WTC11 (cell line): ENCODE measurements at regions not wholly inside any gene's neighbourhood (a gene's known extent, or its start where the extent isn't known, plus 50 kb on each side); places are given as distances from the start of the nearest gene placed in this dataset.

Experiments used
- ATAC-seq: fragments of 200-7000 bp; cut with Tn5 transposase; 2 replicates; pipeline ENCODE4 v1.10.0; 2021; ENCODE audit warnings: mild to moderate bottlenecking, moderate library complexity
- CTCF ChIA-PET: fragments of 300-600 bp; sonication (Branson Sonifier 250); formaldehyde crosslinking; loops from one replicate; lab custom pipeline; 2021; ENCODE audit warnings: antibody characterized with exemption; lab: Charles Lee
- POLR2A ChIA-PET: fragments of 350-600 bp; sonication (Branson Sonifier 250); formaldehyde crosslinking; loops from one replicate; lab custom pipeline; 2021; ENCODE audit warnings: antibody characterized with exemption; lab: Charles Lee
- DNase-seq: peaks from one replicate; pipeline ENCODE4 v3.0.0; 2021; ENCODE audit warnings: low spot score
- H3K27ac Mint-ChIP-seq: 2 replicates; pipeline ENCODE4 v1.8.0; 2021; ENCODE audit warnings: mixed read lengths
- H3K27me3 Mint-ChIP-seq: 2 replicates; pipeline ENCODE4 v1.8.0; 2021; ENCODE audit warnings: low read depth, mild to moderate bottlenecking, moderate library complexity, mixed read lengths
- H3K36me3 Mint-ChIP-seq: 2 replicates; pipeline ENCODE4 v1.8.0; 2021; ENCODE audit warnings: mixed read lengths
- H3K4me1 Mint-ChIP-seq: 2 replicates; pipeline ENCODE4 v1.8.0; 2022; ENCODE audit warnings: mixed read lengths
- H3K4me3 Mint-ChIP-seq: 2 replicates; pipeline ENCODE4 v1.8.0; 2021; ENCODE audit warnings: mild to moderate bottlenecking, moderate library complexity, mixed read lengths
- H3K9me3 Mint-ChIP-seq: 2 replicates; pipeline ENCODE4 v1.8.0; 2021; ENCODE audit warnings: mixed read lengths
- EMX1 ChIP-seq: fragments of 250-450 bp; sonication (Bioruptor Pico); IDR thresholded peaks from 2 replicates; pipeline ENCODE4 v1.8.0; 2021; ENCODE audit warnings: mild to moderate bottlenecking
- FOXJ3 ChIP-seq: sonication (generic); formaldehyde crosslinking; IDR thresholded peaks from 2 replicates; pipeline ENCODE4 v1.9.0; 2021; ENCODE audit warnings: missing genetic modification reagents, mild to moderate bottlenecking, borderline replicate concordance
- FOXK1 ChIP-seq: sonication (generic); formaldehyde crosslinking; IDR thresholded peaks from 2 replicates; pipeline ENCODE4 v1.8.0; 2022; ENCODE audit warnings: mild to moderate bottlenecking, moderate library complexity, missing genetic modification reagents
- FOXP1 ChIP-seq: sonication (generic); formaldehyde crosslinking; IDR thresholded peaks from 2 replicates; pipeline ENCODE4 v1.8.0; 2022; ENCODE audit warnings: missing genetic modification reagents, mild to moderate bottlenecking, moderate library complexity, borderline replicate concordance
- GABPB1 ChIP-seq: sonication (generic); formaldehyde crosslinking; IDR thresholded peaks from 2 replicates; pipeline ENCODE4 v1.8.1; 2023; ENCODE audit warnings: mild to moderate bottlenecking, missing genetic modification reagents
- MAX ChIP-seq: sonication (generic); formaldehyde crosslinking; IDR thresholded peaks from 2 replicates; pipeline ENCODE4 v1.8.0; 2022; ENCODE audit warnings: mild to moderate bottlenecking, missing genetic modification reagents
- NFE2L1 ChIP-seq: sonication (generic); formaldehyde crosslinking; IDR thresholded peaks from 2 replicates; pipeline ENCODE4 v1.8.1; 2023; ENCODE audit warnings: missing genetic modification reagents
- NFYB ChIP-seq: sonication (generic); formaldehyde crosslinking; conservative IDR thresholded peaks from 2 replicates; pipeline ENCODE4 v1.8.0; 2022; ENCODE audit warnings: low read depth, missing genetic modification reagents
- RORB ChIP-seq: fragments of 250-450 bp; sonication (Bioruptor Pico); IDR thresholded peaks from 2 replicates; pipeline ENCODE4 v1.9.0; 2021; ENCODE audit warnings: mild to moderate bottlenecking
- SMAD3 ChIP-seq: sonication (generic); formaldehyde crosslinking; IDR thresholded peaks from 2 replicates; pipeline ENCODE4 v1.8.0; 2022; ENCODE audit warnings: missing genetic modification reagents, mild to moderate bottlenecking, borderline replicate concordance
- TEAD1 ChIP-seq: sonication (generic); formaldehyde crosslinking; IDR thresholded peaks from 2 replicates; pipeline ENCODE4 v1.8.0; 2022; ENCODE audit warnings: mild to moderate bottlenecking, missing genetic modification reagents
- USF1 ChIP-seq: sonication (generic); formaldehyde crosslinking; IDR thresholded peaks from 2 replicates; pipeline ENCODE4 v1.8.0; 2022; ENCODE audit warnings: mild to moderate bottlenecking, missing genetic modification reagents
- ZMAT4 ChIP-seq: fragments of 250-450 bp; sonication (Bioruptor Pico); IDR thresholded peaks from 2 replicates; pipeline ENCODE4 v1.9.0; 2021; ENCODE audit warnings: mild to moderate bottlenecking
- ZNF219 ChIP-seq: sonication (generic); formaldehyde crosslinking; IDR thresholded peaks from 2 replicates; pipeline ENCODE4 v1.8.0; 2023; ENCODE audit warnings: missing genetic modification reagents, mild to moderate bottlenecking, borderline replicate concordance
- ZNF232 ChIP-seq: sonication (generic); formaldehyde crosslinking; IDR thresholded peaks from 2 replicates; pipeline ENCODE4 v1.8.0; 2022; ENCODE audit warnings: mild to moderate bottlenecking, missing genetic modification reagents
- ZNF423 ChIP-seq: fragments of 250-450 bp; sonication (Bioruptor Pico); IDR thresholded peaks from 2 replicates; pipeline ENCODE4 v2.1.2; 2022; ENCODE audit warnings: mild to moderate bottlenecking, moderate library complexity
- ZNF671 ChIP-seq: fragments of 250-450 bp; sonication (Bioruptor Pico); IDR thresholded peaks from 2 replicates; pipeline ENCODE4 v1.8.0; 2021; ENCODE audit warnings: mild to moderate bottlenecking
- TF ChIP-seq, protein P1 (sequence below): fragments of 250-450 bp; sonication (Bioruptor Pico); conservative IDR thresholded peaks from 2 replicates; pipeline ENCODE4 v1.9.0; 2021; ENCODE audit warnings: mild to moderate bottlenecking
- TF ChIP-seq, protein P2 (sequence below): sonication (generic); formaldehyde crosslinking; conservative IDR thresholded peaks from 2 replicates; pipeline ENCODE4 v1.8.1; 2023; ENCODE audit warnings: mild to moderate bottlenecking, low read depth, missing genetic modification reagents, moderate library complexity
- TF ChIP-seq, protein P3 (sequence below): sonication (generic); formaldehyde crosslinking; conservative IDR thresholded peaks from 2 replicates; pipeline ENCODE4 v1.8.1; 2022; ENCODE audit warnings: mild to moderate bottlenecking, missing genetic modification reagents
- TF ChIP-seq, protein P4 (sequence below): sonication (generic); formaldehyde crosslinking; IDR thresholded peaks from 2 replicates; pipeline ENCODE4 v1.8.1; 2023; ENCODE audit warnings: mild to moderate bottlenecking, missing genetic modification reagents
- TF ChIP-seq, protein P5 (sequence below): sonication (generic); formaldehyde crosslinking; IDR thresholded peaks from 2 replicates; pipeline ENCODE4 v1.8.0; 2022; ENCODE audit warnings: mild to moderate bottlenecking, missing genetic modification reagents

GRCh38 chr1:29977550-29977949 is 741.2 kb downstream of the PTPRU start (continued):
- TF ChIP-seq, protein P1, sequence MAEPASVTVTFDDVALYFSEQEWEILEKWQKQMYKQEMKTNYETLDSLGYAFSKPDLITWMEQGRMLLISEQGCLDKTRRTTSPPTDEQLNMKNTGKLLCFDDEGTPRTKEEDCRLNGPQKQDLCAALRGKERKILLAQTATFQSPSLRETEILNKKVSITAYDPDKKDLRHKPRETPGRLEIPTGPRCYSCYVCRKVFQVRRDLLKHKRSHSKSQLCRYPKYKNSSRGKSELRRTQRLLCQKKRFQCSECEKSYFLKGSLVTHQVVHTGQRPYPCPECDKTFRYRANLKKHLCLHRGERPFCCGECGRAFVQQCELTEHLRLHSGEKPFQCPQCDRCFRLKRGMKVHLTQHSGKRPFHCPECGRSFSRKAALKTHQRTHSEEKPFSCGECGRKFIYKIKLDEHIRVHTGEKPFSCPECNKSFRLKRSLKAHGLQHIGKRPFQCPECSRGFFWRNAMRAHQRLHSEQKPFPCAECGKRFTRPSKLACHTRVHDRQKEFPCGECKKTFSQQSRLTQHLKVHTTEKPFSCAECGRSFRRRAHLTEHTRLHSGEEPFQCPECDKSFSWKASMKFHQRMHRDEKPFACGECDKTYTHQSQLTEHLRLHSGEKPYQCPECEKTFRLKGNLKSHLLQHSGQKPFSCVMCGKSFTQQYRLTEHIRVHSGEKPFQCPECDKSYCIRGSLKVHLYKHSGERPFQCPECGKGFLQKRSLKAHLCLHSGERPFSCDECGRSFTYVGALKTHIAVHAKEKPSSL (CRISPR knock-in tag), result no peak
- TF ChIP-seq ZNF671 (CRISPR knock-in tag), result no peak
- no peak for TF ChIP-seq NFYB (CRISPR knock-in tag)
- TF ChIP-seq, protein P2, sequence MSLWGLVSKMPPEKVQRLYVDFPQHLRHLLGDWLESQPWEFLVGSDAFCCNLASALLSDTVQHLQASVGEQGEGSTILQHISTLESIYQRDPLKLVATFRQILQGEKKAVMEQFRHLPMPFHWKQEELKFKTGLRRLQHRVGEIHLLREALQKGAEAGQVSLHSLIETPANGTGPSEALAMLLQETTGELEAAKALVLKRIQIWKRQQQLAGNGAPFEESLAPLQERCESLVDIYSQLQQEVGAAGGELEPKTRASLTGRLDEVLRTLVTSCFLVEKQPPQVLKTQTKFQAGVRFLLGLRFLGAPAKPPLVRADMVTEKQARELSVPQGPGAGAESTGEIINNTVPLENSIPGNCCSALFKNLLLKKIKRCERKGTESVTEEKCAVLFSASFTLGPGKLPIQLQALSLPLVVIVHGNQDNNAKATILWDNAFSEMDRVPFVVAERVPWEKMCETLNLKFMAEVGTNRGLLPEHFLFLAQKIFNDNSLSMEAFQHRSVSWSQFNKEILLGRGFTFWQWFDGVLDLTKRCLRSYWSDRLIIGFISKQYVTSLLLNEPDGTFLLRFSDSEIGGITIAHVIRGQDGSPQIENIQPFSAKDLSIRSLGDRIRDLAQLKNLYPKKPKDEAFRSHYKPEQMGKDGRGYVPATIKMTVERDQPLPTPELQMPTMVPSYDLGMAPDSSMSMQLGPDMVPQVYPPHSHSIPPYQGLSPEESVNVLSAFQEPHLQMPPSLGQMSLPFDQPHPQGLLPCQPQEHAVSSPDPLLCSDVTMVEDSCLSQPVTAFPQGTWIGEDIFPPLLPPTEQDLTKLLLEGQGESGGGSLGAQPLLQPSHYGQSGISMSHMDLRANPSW, result no peak

DNA sequence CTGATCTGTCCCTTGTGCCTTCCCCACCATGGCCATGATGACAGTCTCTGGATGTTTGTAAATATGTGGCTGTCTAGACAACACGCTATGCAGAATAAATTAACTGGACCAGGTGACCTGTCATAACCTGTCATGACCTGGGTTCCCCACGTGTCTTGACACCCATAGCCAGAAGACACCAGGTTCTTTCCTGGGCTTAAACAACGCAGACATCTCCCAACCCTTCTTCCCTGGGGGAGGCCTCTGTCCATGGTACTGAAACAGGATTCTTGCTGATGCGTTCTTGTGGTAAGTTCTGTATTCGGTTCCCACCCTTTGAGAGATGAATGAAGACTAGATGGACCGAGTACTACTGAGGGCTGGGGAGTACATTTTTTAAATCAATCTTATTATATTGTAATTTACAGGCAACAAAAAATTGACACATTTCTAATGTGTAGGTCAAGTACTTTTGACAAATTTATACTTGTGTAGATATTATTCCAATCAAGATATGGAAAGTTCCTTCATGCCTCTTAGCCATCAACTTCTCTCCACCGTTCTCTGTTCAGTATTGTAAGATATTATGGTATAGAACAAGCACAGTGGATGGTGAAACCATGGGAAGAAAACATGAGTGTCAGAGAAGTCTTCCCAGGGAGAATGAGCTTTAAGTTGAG is 738.8 kb downstream of the PTPRU start:
- POLR2A ChIA-PET, result no interaction called here
- Mint-ChIP-seq H3K27ac (no peak overlapping the region; the same call in 1 of the 2 replicates), H3K4me1 (peaks cover 50% of the 10 kb centered on the region), H3K27me3 (peaks cover 18% of the 10 kb centered on the region), H3K36me3 (peaks cover 7% of the 10 kb centered on the region), H3K4me3 (no peak overlapping the region), H3K9me3 (peaks cover 10% of the 10 kb centered on the region)
- no peak for ATAC-seq
- CTCF ChIA-PET, result no interaction called here
- peak; percentile 60 for DNase-seq
- TF ChIP-seq RORB (CRISPR knock-in tag), result no peak
- TF ChIP-seq, protein P3, sequence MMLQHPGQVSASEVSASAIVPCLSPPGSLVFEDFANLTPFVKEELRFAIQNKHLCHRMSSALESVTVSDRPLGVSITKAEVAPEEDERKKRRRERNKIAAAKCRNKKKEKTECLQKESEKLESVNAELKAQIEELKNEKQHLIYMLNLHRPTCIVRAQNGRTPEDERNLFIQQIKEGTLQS (CRISPR knock-in tag), result no peak
- no peak for TF ChIP-seq ZMAT4 (CRISPR knock-in tag)
- peak; percentile 55; the same call in 1 of the 2 replicates for TF ChIP-seq MAX (CRISPR knock-in tag)
- TF ChIP-seq TEAD1, result peak; percentile 88
- TF ChIP-seq, protein P4, sequence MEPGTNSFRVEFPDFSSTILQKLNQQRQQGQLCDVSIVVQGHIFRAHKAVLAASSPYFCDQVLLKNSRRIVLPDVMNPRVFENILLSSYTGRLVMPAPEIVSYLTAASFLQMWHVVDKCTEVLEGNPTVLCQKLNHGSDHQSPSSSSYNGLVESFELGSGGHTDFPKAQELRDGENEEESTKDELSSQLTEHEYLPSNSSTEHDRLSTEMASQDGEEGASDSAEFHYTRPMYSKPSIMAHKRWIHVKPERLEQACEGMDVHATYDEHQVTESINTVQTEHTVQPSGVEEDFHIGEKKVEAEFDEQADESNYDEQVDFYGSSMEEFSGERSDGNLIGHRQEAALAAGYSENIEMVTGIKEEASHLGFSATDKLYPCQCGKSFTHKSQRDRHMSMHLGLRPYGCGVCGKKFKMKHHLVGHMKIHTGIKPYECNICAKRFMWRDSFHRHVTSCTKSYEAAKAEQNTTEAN, result peak; percentile 52; the same call in 1 of the 2 replicates
- TF ChIP-seq FOXP1 (CRISPR knock-in tag), result no peak
- no peak for TF ChIP-seq EMX1 (CRISPR knock-in tag)
- TF ChIP-seq FOXJ3 (CRISPR knock-in tag), result 0 out of 2 replicates have a peak, but pooled peaks have one; percentile 70
- TF ChIP-seq, protein P2, result no peak
- TF ChIP-seq ZNF423 (CRISPR knock-in tag), result no peak
- peak; percentile 43; the same call in 1 of the 2 replicates for TF ChIP-seq SMAD3 (CRISPR knock-in tag)
- 0 out of 2 replicates have a peak, but pooled peaks have one; percentile 47 for TF ChIP-seq ZNF232
- TF ChIP-seq FOXK1 (CRISPR knock-in tag), result peak; percentile 63; the same call in 1 of the 2 replicates
- TF ChIP-seq, protein P5, sequence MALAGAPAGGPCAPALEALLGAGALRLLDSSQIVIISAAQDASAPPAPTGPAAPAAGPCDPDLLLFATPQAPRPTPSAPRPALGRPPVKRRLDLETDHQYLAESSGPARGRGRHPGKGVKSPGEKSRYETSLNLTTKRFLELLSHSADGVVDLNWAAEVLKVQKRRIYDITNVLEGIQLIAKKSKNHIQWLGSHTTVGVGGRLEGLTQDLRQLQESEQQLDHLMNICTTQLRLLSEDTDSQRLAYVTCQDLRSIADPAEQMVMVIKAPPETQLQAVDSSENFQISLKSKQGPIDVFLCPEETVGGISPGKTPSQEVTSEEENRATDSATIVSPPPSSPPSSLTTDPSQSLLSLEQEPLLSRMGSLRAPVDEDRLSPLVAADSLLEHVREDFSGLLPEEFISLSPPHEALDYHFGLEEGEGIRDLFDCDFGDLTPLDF (CRISPR knock-in tag), result 0 out of 2 replicates have a peak, but pooled peaks have one; percentile 40
- 0 out of 2 replicates have a peak, but pooled peaks have one; percentile 54 for TF ChIP-seq ZNF219
- TF ChIP-seq USF1 (CRISPR knock-in tag), result peak; percentile 37; the same call in 1 of the 2 replicates
- TF ChIP-seq GABPB1 (CRISPR knock-in tag), result no peak
- peak; percentile 62; the same call in 1 of the 2 replicates for TF ChIP-seq NFE2L1 (CRISPR knock-in tag)
